ENCODE measurements at regions not wholly inside any gene's neighbourhood (a gene's known extent, or its start where the extent isn't known, plus 50 kb on each side); places are given as distances from the start of the nearest gene placed in this dataset.

DNA sequence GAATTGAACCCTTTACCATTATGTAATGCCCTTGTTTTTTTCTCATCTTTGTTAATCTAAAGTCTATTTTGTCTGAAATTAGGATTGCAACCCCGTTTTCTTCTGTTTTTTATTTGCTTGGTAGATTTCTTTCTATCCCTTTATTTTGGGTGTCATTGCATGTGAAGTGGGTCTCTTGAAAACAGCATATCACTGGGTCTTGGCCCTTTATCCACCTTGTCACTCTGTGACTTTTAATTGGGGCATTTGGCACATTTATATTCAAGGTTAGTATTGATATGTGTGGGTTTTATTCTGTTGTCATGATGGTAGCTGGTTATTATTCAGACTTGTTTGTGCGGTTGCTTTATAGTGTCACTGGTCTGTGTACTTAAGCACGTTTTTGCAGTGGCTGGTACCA, 117.4 kb upstream of the MARCHF11 start:
- H3K18ac ChIP-seq (ENCODE audit: low read length) = no peak overlapping the region
- H3K14ac ChIP-seq (ENCODE audit: low read length) = no peak overlapping the region
- H3K9me3 ChIP-seq (replicated peaks in 1 of 2; ENCODE audit: control insufficient read depth in 2 of 2, insufficient read depth in 1 of 2, low read depth in 1 of 2, low read length in 2 of 2) = no peaks in the 10 kb centered on the region
- H3K9ac ChIP-seq (ENCODE audit: low read depth, low read length, poor library complexity) = no peak overlapping the region
- no peaks in the 10 kb centered on the region for H3K79me1 ChIP-seq (ENCODE audit: low read depth, low read length)
- no peak overlapping the region for H2AFZ ChIP-seq (ENCODE audit: low read length)
- H3K23ac ChIP-seq (ENCODE audit: low read depth, low read length, poor library complexity) = no peak overlapping the region
- H3K4ac ChIP-seq (ENCODE audit: low read length) = no peak overlapping the region
- no peak overlapping the region for H2AK5ac ChIP-seq (ENCODE audit: low read depth, low read length)
- H2BK12ac ChIP-seq (ENCODE audit: low read length) = no peak overlapping the region
- DNase-seq (ENCODE audit: low spot score) = no peak
- WGBS, 2 donors (ENCODE audit: extremely low coverage in 2 of 2, insufficient read length in 2 of 2, insufficient replicate concordance in 1 of 2) = no CpG with 5 or more reads among the region's 3 CpGs
- no peak overlapping the region for H3K4me2 ChIP-seq (ENCODE audit: insufficient read depth, low read length, poor library complexity, severe bottlenecking)
- H3K4me1 ChIP-seq (ENCODE audit: control insufficient read depth in 2 of 2, insufficient read depth in 1 of 2, low read depth in 1 of 2, low read length in 2 of 2) = no peaks in the 10 kb centered on the region
- H4K8ac ChIP-seq (ENCODE audit: low read depth, low read length) = no peak overlapping the region
- no peaks in the 10 kb centered on the region for H3K27me3 ChIP-seq (ENCODE audit: control insufficient read depth in 3 of 3, insufficient read depth in 3 of 3, low read depth in 1 of 3, low read length in 3 of 3)
- no peak overlapping the region for H2BK5ac ChIP-seq (ENCODE audit: low read length)
- H3K36me3 ChIP-seq (replicated peaks in 1 of 2; ENCODE audit: control insufficient read depth in 2 of 2, insufficient read depth in 2 of 2, low read length in 2 of 2) = no peaks in the 10 kb centered on the region
- no peak overlapping the region for H3K27ac ChIP-seq (replicated peaks; ENCODE audit: low read length)
- no peak overlapping the region for H3K4me3 ChIP-seq (ENCODE audit: low read length in 2 of 2)
- no peak overlapping the region for H2BK15ac ChIP-seq (ENCODE audit: low read length)
- no peak overlapping the region for H4K91ac ChIP-seq (ENCODE audit: low read depth, low read length, poor library complexity)
- no peak overlapping the region for H2BK120ac ChIP-seq (ENCODE audit: low read depth, low read length)

GRCh38 chr5:16291894-16292293, 112.3 kb upstream of the MARCHF11 start:
- no peak overlapping the region for H2BK120ac ChIP-seq (ENCODE audit: low read depth, low read length)
- H3K27me3 ChIP-seq (ENCODE audit: control insufficient read depth in 3 of 3, insufficient read depth in 3 of 3, low read depth in 1 of 3, low read length in 3 of 3) = no peaks in the 10 kb centered on the region
- H3K36me3 ChIP-seq (replicated peaks in 1 of 2; ENCODE audit: control insufficient read depth in 2 of 2, insufficient read depth in 2 of 2, low read length in 2 of 2) = no peaks in the 10 kb centered on the region
- H4K8ac ChIP-seq (ENCODE audit: low read depth, low read length) = no peak overlapping the region
- no peak overlapping the region for H2BK12ac ChIP-seq (ENCODE audit: low read length)
- no peak overlapping the region for H3K9ac ChIP-seq (ENCODE audit: low read depth, low read length, poor library complexity)
- no peak overlapping the region for H2AFZ ChIP-seq (ENCODE audit: low read length)
- H3K14ac ChIP-seq (ENCODE audit: low read length) = no peak overlapping the region
- H3K79me1 ChIP-seq (ENCODE audit: low read depth, low read length) = no peaks in the 10 kb centered on the region
- no peak overlapping the region for H3K4me3 ChIP-seq (ENCODE audit: low read length in 2 of 2)
- H3K4me1 ChIP-seq (ENCODE audit: control insufficient read depth in 2 of 2, insufficient read depth in 1 of 2, low read depth in 1 of 2, low read length in 2 of 2) = no peaks in the 10 kb centered on the region
- DNase-seq (ENCODE audit: low spot score) = no peak
- H2AK5ac ChIP-seq (ENCODE audit: low read depth, low read length) = no peak overlapping the region
- no peaks in the 10 kb centered on the region for H3K9me3 ChIP-seq (replicated peaks in 1 of 2; ENCODE audit: control insufficient read depth in 2 of 2, insufficient read depth in 1 of 2, low read depth in 1 of 2, low read length in 2 of 2)
- H3K27ac ChIP-seq (replicated peaks; ENCODE audit: low read length) = no peak overlapping the region
- no peak overlapping the region for H3K4me2 ChIP-seq (ENCODE audit: insufficient read depth, low read length, poor library complexity, severe bottlenecking)
- no peak overlapping the region for H3K4ac ChIP-seq (ENCODE audit: low read length)
- H3K18ac ChIP-seq (ENCODE audit: low read length) = no peak overlapping the region
- WGBS, 2 donors (ENCODE audit: extremely low coverage in 2 of 2, insufficient read length in 2 of 2, insufficient replicate concordance in 1 of 2) = no CpG with 5 or more reads among the region's 2 CpGs
- H2BK15ac ChIP-seq (ENCODE audit: low read length) = no peak overlapping the region
- H2BK5ac ChIP-seq (ENCODE audit: low read length) = no peak overlapping the region
- no peak overlapping the region for H4K91ac ChIP-seq (ENCODE audit: low read depth, low read length, poor library complexity)
- H3K23ac ChIP-seq (ENCODE audit: low read depth, low read length, poor library complexity) = no peak overlapping the region

DNA sequence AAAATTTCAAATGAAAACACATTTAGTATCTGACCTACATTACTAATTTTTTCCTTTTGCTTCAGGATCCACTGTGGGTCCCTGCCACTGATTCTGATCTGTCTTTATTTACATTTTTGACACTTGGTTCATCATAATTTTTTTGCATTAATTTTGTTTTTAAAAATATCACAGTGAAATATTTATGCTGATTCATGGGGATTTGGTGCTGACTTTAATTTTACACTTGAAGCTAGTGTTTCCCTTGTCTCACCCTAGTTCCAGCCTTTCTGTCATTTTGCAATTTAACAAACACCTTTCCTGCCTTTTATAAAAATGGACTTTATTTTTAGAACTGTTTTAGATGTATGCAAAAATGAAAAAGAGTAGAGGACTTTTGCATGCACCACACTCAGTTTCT, 111.9 kb upstream of the MARCHF11 start:
- Histone ChIP-seq H2BK5ac (ENCODE audit: low read length) (no peak overlapping the region), H3K23ac (ENCODE audit: low read depth, low read length, poor library complexity) (no peak overlapping the region), H3K18ac (ENCODE audit: low read length) (no peak overlapping the region), H3K4me1 (ENCODE audit: control insufficient read depth in 2 of 2, insufficient read depth in 1 of 2, low read depth in 1 of 2, low read length in 2 of 2) (no peaks in the 10 kb centered on the region), H3K4ac (ENCODE audit: low read length) (no peak overlapping the region), H3K9me3 (replicated peaks in 1 of 2; ENCODE audit: control insufficient read depth in 2 of 2, insufficient read depth in 1 of 2, low read depth in 1 of 2, low read length in 2 of 2) (no peaks in the 10 kb centered on the region), H2AFZ (ENCODE audit: low read length) (no peak overlapping the region), H4K91ac (ENCODE audit: low read depth, low read length, poor library complexity) (no peak overlapping the region), H3K36me3 (replicated peaks in 1 of 2; ENCODE audit: control insufficient read depth in 2 of 2, insufficient read depth in 2 of 2, low read length in 2 of 2) (no peaks in the 10 kb centered on the region), H3K9ac (ENCODE audit: low read depth, low read length, poor library complexity) (no peak overlapping the region), H3K27me3 (ENCODE audit: control insufficient read depth in 3 of 3, insufficient read depth in 3 of 3, low read depth in 1 of 3, low read length in 3 of 3) (no peaks in the 10 kb centered on the region), H2BK12ac (ENCODE audit: low read length) (no peak overlapping the region), H2BK15ac (ENCODE audit: low read length) (no peak overlapping the region), H3K4me2 (ENCODE audit: insufficient read depth, low read length, poor library complexity, severe bottlenecking) (no peak overlapping the region), H4K8ac (ENCODE audit: low read depth, low read length) (no peak overlapping the region), H3K79me1 (ENCODE audit: low read depth, low read length) (no peaks in the 10 kb centered on the region), H3K14ac (ENCODE audit: low read length) (no peak overlapping the region), H2AK5ac (ENCODE audit: low read depth, low read length) (no peak overlapping the region), H3K4me3 (ENCODE audit: low read length in 2 of 2) (no peak overlapping the region), H2BK120ac (ENCODE audit: low read depth, low read length) (no peak overlapping the region), H3K27ac (replicated peaks; ENCODE audit: low read length) (no peak overlapping the region)
- no peak for DNase-seq (ENCODE audit: low spot score)

DNA sequence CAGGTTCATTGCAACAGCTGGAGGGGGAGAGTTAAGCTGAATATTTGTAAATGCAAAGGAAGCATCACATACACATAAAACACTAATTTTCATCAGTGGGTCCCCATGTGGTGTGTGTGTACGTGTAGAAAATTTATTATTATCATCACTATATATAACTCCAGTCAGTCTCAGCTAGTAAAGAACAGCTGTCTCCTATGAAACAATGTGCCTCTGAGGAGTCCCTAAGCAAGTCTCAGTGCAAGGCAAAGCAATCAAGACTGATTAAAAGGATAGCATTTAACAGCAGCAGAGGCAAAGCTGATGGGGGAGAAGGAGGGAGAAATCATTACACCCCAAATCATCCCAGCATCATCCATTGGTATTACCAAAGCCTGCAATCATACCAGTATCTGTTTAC, 104.2 kb upstream of the MARCHF11 start:
- Histone ChIP-seq H2BK120ac (ENCODE audit: low read depth, low read length) (no peak overlapping the region), H3K79me1 (ENCODE audit: low read depth, low read length) (no peaks in the 10 kb centered on the region), H3K9ac (ENCODE audit: low read depth, low read length, poor library complexity) (no peak overlapping the region), H2BK12ac (ENCODE audit: low read length) (no peak overlapping the region), H2AFZ (ENCODE audit: low read length) (no peak overlapping the region), H2BK15ac (ENCODE audit: low read length) (no peak overlapping the region), H3K23ac (ENCODE audit: low read depth, low read length, poor library complexity) (no peak overlapping the region), H3K9me3 (replicated peaks in 1 of 2; ENCODE audit: control insufficient read depth in 2 of 2, insufficient read depth in 1 of 2, low read depth in 1 of 2, low read length in 2 of 2) (peaks cover 0 to 1% of the 10 kb centered on the region in 2 donors), H3K14ac (ENCODE audit: low read length) (no peak overlapping the region), H4K91ac (ENCODE audit: low read depth, low read length, poor library complexity) (no peak overlapping the region), H3K27me3 (ENCODE audit: control insufficient read depth in 3 of 3, insufficient read depth in 3 of 3, low read depth in 1 of 3, low read length in 3 of 3) (no peaks in the 10 kb centered on the region), H3K18ac (ENCODE audit: low read length) (no peak overlapping the region), H3K4ac (ENCODE audit: low read length) (no peak overlapping the region), H3K4me2 (ENCODE audit: insufficient read depth, low read length, poor library complexity, severe bottlenecking) (no peak overlapping the region), H2BK5ac (ENCODE audit: low read length) (no peak overlapping the region), H3K36me3 (replicated peaks in 1 of 2; ENCODE audit: control insufficient read depth in 2 of 2, insufficient read depth in 2 of 2, low read length in 2 of 2) (no peaks in the 10 kb centered on the region), H4K8ac (ENCODE audit: low read depth, low read length) (no peak overlapping the region), H3K27ac (replicated peaks; ENCODE audit: low read length) (no peak overlapping the region), H3K4me1 (ENCODE audit: control insufficient read depth in 2 of 2, insufficient read depth in 1 of 2, low read depth in 1 of 2, low read length in 2 of 2) (no peaks in the 10 kb centered on the region), H2AK5ac (ENCODE audit: low read depth, low read length) (no peak overlapping the region), H3K4me3 (ENCODE audit: low read length in 2 of 2) (no peak overlapping the region)
- no CpG with 5 or more reads among the region's 1 CpG for WGBS, 2 donors (ENCODE audit: extremely low coverage in 2 of 2, insufficient read length in 2 of 2, insufficient replicate concordance in 1 of 2)
- DNase-seq (ENCODE audit: low spot score) = no peak
